HG02571 (cell line): ENCODE measurements at regions not wholly inside any gene's neighbourhood (a gene's known extent, or its start where the extent isn't known, plus 50 kb on each side); places are given as distances from the start of the nearest gene placed in this dataset.

ENCODE experiments used
- ATAC-seq: cut with Tn5 transposase; IDR thresholded peaks from one replicate; pipeline ENCODE4 v1.9.1; 2021; ENCODE audit warnings: mild to moderate bottlenecking, moderate library complexity; ENCODE audit not compliant: unreplicated experiment

- ATAC-seq = no peak
These were observed 248.6 kb downstream of the TBX15 start for GRCh38 chr1:118739501-118739900.

- ATAC-seq = no peak
These were observed 251.8 kb downstream of the TBX15 start for GRCh38 chr1:118736322-118736721.

GRCh38 chr1:118717893-118718292, 270.2 kb downstream of the TBX15 start:
- no peak for ATAC-seq

- no peak for ATAC-seq
These were observed 271.4 kb downstream of the TBX15 start for GRCh38 chr1:118716775-118717174.

- ATAC-seq = no peak
These were observed 276.8 kb downstream of the TBX15 start for GRCh38 chr1:118711356-118711755.

- no peak for ATAC-seq
These were observed 289.2 kb downstream of the TBX15 start for GRCh38 chr1:118698911-118699310.

- ATAC-seq = no peak
These were observed 296.0 kb downstream of the TBX15 start for GRCh38 chr1:118692143-118692542.

- ATAC-seq = no peak
These were observed 299.3 kb downstream of the TBX15 start for GRCh38 chr1:118688891-118689290.

- ATAC-seq = no peak
These were observed 326.3 kb downstream of the TBX15 start for GRCh38 chr1:118661769-118662320.

- no peak for ATAC-seq
These were observed 327.4 kb downstream of the TBX15 start for GRCh38 chr1:118660769-118661168.

- ATAC-seq = no peak
These were observed 328.5 kb downstream of the TBX15 start for GRCh38 chr1:118659646-118660045.

GRCh38 chr1:118650107-118650807, 337.9 kb downstream of the TBX15 start:
- no peak for ATAC-seq

- ATAC-seq = no peak
These were observed 338.6 kb downstream of the TBX15 start for GRCh38 chr1:118649369-118650106.

- ATAC-seq = no peak
These were observed 352.1 kb downstream of the TBX15 start for GRCh38 chr1:118636004-118636403.

GRCh38 chr1:118627435-118627834, 360.7 kb downstream of the TBX15 start:
- no peak for ATAC-seq

GRCh38 chr1:118621839-118622238, 366.3 kb downstream of the TBX15 start:
- ATAC-seq = no peak

- no peak for ATAC-seq
These were observed 369.4 kb downstream of the TBX15 start for GRCh38 chr1:118618618-118619340.

- no peak for ATAC-seq
These were observed 370.2 kb downstream of the TBX15 start for GRCh38 chr1:118617916-118618315.

- ATAC-seq = no peak
These were observed 373.1 kb downstream of the TBX15 start for GRCh38 chr1:118615066-118615465.

GRCh38 chr1:118589238-118589846, 398.8 kb downstream of the TBX15 start:
- ATAC-seq = no peak

GRCh38 chr1:118588566-118588965, 399.6 kb downstream of the TBX15 start:
- ATAC-seq = no peak
